D721Med (cell line): ENCODE measurements at regions not wholly inside any gene's neighbourhood (a gene's known extent, or its start where the extent isn't known, plus 50 kb on each side); places are given as distances from the start of the nearest gene placed in this dataset.
A peak's percentile ranks its signal among the peaks of the same experiment; 100 is the strongest.
"Not testable (repeated sequence)": the region's sequence is repeated elsewhere in the genome, so short reads cannot be mapped to it uniquely, and the experiment has no call there.

Experiments
- DNase-seq: peaks from one replicate; pipeline ENCODE4 v3.0.0; 2011; ENCODE audit warnings: low spot score; ENCODE audit not compliant: insufficient read length
- FAIRE-seq: peaks from 2 replicates; lab custom pipeline; 2011; peaks lifted over from hg19 to GRCh38; lab: Jason Lieb, UNC
- CTCF ChIP-seq: IDR thresholded peaks from 2 replicates; pipeline ENCODE4 v1.5.1; 2012; ENCODE audit warnings: mild to moderate bottlenecking, control low read depth; ENCODE audit not compliant: insufficient read depth; ENCODE audit errors: missing control alignments

- FAIRE-seq (peak; percentile 70), DNase-seq (no peak)
- no peak for TF ChIP-seq CTCF
Measured at GRCh38 chr5:104494083-104494482, 931.5 kb upstream of the NUDT12 start.

- no peak for TF ChIP-seq CTCF
- no peak for FAIRE-seq
- no peak for DNase-seq
Measured at GRCh38 chr5:104472811-104473210, 910.2 kb upstream of the NUDT12 start.

GRCh38 chr5:104456122-104456521 lies 893.5 kb upstream of the NUDT12 start:
- TF ChIP-seq CTCF: no peak
- no peak for DNase-seq
- no peak for FAIRE-seq

- no peak for DNase-seq
- FAIRE-seq: no peak
- TF ChIP-seq CTCF: no peak
Measured at GRCh38 chr5:104452550-104452949, 890.0 kb upstream of the NUDT12 start.

GRCh38 chr5:104451911-104452310 lies 889.3 kb upstream of the NUDT12 start:
- DNase-seq, FAIRE-seq: not testable (repeated sequence)

GRCh38 chr5:104444656-104445055 lies 882.1 kb upstream of the NUDT12 start:
- FAIRE-seq (no peak), DNase-seq (no peak)
- TF ChIP-seq CTCF: no peak

GRCh38 chr5:104443706-104444105 lies 881.1 kb upstream of the NUDT12 start:
- no peak for DNase-seq
- FAIRE-seq: no peak
- TF ChIP-seq CTCF: no peak

GRCh38 chr5:104431981-104432380 lies 869.4 kb upstream of the NUDT12 start:
- TF ChIP-seq CTCF: no peak
- FAIRE-seq (peak; percentile 84), DNase-seq (no peak)
